22Rv1 (cell line): ENCODE measurements at regions not wholly inside any gene's neighbourhood (a gene's known extent, or its start where the extent isn't known, plus 50 kb on each side); places are given as distances from the start of the nearest gene placed in this dataset.
"Not testable (repeated sequence)": the region's sequence is repeated elsewhere in the genome, so short reads cannot be mapped to it uniquely, and the experiment has no call there.

Experiments used
- H3K27ac ChIP-seq: fragments of 450-650 bp; 2 replicates; pipeline ENCODE4 v1.5.1; 2017

DNA sequence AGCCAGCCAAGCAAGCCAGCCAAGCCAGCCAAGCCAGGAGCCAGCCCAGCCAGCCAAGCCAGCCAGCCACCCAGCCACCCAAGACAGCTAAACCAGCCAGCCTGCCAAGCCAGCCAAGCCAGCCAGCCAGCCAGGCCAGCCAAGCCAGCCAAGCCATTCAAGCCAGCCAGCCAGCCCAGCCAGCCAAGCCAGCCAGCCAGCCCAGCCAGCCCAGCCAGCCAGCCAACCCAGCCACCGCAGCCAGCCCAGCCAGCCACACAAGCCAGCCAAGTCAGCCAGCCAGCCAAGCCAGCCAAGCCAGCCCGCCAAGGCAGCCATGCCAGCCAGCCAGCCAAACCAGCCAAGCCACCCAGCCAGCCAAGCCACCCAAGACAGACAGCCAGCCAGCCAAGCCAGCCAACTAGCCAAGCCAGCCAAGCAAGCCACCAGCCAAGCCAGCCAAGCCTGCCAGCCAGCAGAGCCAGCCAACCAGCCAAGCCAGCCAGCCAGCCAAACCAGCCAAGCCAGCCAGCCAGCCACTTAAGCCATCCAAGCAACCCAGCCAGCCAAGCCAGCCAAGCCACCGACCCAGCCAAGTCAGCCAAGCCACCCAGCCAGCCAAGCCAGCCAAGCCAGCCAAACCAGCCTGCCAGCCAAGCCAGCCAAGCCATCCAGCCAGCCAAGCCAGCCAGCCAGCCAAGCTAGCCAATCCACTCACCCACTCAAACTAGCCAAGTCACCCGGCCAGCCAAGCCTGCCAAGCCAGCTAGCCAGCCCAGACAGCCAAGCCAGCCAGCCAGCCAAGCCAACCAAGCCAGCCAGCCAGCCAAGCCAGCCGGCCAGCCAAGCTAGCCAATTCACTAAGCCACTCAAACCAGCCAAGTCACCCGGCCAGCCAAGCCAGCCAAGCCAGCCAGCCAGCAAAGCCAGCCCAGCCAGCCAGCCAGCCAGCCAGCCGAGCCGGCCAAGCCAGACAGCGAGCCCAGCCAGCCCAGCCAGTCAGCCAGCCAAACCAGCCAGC, 328.8 kb upstream of the PLGLB2 start:
- H3K27ac ChIP-seq: not testable (repeated sequence)

DNA sequence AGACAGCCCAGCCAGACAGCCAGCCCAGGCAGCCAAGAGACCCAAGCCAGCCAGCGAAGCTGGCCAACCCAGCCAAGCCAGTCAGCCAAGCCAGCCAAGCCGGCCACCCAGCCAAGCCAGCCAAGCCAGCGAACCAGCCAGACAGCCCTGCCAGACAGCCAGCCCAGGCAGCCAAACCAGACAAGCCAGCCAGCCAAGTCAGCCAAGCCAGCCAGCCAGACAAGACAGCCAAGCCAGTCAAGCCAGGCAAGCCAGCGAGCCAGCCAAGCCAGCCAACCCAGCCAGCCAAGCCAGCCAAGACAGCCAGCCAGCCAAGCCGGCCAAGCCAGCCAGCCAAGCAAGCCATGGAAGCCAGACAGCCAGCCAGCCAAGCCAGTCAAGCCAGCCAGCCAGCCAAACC, 327.9 kb upstream of the PLGLB2 start:
- H3K27ac ChIP-seq: not testable (repeated sequence)

DNA sequence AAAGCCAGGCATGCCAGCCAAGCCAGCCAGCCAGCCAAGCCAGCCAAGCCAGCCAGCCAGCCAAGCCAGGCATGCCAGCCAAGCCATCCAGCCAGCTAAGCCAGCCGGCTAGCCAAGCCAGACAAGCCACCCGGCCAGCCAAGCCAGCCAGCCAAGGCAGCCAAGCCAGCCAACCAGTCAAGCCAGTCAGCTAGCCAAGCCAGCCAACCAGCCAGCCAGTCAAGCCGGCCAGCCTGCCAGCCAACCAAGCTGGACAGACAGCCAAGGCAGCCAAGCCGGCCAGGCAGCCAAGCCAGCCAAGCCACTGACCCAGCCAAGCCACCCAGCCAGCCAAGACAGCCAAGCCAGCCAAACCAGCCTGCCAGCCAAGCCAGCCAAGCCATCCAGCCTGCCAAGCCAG, 326.9 kb upstream of the PLGLB2 start:
- H3K27ac ChIP-seq: not testable (repeated sequence)

DNA sequence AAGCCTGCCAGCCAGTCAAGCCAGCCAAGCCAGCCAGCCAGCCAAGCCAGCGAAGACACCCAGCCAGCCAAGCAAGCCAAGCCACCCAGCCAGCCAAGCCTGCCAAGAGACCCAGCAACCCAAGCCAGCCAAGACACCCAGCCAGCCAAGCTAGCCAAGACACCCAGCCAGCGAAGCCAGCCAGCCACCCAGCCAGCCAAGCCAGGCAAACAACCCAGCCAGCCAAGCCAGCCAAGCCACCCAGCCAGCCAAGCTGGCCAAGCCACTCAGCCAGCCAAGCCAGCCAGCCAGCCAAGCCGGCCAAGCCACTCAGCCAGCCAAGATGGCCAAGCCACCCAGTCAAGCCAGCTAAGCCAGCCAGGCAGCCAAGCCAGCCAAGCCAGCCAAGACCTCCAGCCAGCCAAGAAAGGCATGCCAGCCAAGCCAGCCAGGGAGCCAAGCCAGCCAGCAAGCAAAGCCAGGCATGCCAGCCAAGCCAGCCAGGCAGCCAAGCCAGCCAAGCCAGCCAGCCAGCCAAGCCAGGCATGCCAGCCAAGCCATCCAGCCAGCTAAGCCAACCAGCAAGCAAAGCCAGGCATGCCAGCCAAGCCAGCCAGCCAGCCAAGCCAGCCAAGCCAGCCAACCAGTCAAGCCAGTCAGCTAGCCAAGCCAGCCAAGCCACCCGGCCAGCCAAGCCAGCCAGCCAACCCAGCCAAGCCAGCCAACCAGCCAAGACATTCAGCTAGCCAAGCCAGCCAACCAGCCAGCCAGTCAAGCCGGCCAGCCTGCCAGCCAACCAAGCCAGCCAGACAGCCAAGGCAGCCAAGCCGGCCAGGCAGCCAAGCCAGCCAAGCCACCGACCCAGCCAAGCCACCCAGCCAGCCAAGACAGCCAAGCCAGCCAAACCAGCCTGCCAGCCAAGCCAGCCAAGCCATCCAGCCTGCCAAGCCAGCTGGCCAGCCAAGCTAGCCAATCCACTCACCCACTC, 323.8 kb upstream of the PLGLB2 start:
- H3K27ac ChIP-seq: not testable (repeated sequence)

DNA sequence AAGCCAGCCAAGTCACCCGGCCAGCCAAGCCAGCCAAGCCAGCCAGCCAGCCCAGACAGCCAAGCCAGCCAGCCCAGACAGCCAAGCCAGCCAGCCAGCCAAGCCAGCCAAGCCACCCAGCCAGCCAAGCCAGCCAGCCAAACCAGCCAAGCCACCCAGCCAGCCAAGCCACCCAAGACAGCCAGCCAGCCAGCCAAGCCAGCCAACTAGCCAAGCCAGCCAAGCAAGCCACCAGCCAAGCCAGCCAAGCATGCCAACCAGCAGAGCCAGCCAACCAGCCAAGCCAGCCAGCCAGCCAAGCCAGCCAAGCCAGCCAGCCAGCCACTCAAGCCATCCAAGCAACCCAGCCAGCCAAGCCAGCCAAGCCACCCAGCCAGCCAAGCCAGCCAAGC, 323.1 kb upstream of the PLGLB2 start:
- H3K27ac ChIP-seq: not testable (repeated sequence)

DNA sequence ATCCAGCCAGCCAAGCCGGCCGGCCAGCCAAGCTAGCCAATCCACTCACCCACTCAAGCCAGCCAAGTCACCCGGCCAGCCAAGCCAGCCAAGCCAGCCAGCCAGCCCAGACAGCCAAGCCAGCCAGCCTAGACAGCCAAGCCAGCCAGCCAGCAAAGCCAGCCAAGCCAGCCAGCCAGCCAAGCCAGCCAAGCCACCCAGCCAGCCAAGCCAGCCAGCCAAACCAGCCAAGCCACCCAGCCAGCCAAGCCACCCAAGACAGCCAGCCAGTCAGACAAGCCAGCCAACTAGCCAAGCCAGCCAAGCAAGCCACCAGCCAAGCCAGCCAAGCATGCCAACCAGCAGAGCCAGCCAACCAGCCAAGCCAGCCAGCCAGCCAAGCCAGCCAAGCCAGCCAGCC, 322.7 kb upstream of the PLGLB2 start:
- not testable (repeated sequence) for H3K27ac ChIP-seq

DNA sequence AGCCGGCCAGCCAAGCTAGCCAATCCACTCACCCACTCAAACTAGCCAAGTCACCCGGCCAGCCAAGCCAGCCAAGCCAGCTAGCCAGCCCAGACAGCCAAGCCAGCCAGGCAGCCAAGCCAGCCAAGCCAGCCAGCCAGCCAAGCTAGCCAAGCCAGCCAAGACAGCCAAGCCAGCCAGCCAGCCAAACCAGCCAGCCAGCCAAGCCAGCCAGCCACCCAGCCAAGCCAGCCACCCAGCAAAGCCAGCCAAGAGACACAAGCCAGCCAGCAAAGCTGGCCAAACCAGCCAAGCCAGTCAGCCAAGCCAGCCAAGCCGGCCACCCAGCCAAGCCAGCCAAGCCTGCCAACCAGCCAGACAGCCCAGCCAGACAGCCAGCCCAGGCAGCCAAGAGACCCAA, 322.2 kb upstream of the PLGLB2 start:
- not testable (repeated sequence) for H3K27ac ChIP-seq

DNA sequence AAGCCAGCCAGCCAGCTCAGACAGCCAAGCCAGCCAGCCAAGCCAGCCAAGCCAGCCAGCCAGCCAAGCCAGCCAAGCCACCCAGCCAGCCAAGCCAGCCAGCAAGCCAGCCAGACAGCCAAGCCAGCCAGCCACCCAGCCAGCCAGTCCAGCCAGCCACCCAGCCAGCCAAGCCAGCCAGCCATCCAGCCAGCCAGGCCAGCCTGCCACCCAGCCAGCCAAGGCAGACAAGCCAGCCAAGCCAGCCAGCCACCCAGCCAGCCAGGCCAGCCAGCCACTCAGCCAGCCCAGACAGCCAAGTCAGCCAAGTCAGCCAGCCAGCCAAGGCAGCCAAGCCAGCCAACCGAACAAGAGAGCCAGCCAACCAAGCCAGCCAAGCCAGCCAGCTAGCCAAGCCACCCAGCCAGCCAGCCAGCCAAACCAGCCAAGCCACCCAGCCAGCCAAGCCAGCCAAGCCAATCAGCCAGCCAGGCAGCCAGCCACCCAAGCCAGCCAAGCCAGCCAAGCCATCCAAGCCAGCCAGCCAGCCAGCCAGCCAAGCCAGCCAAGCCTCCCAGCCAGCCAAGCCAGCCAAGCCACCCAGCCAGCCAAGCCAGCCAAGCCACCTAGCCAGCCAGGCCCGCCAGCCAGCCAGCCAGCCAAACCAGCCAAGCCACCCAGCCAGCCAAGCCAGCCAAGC, 319.3 kb upstream of the PLGLB2 start:
- not testable (repeated sequence) for H3K27ac ChIP-seq

DNA sequence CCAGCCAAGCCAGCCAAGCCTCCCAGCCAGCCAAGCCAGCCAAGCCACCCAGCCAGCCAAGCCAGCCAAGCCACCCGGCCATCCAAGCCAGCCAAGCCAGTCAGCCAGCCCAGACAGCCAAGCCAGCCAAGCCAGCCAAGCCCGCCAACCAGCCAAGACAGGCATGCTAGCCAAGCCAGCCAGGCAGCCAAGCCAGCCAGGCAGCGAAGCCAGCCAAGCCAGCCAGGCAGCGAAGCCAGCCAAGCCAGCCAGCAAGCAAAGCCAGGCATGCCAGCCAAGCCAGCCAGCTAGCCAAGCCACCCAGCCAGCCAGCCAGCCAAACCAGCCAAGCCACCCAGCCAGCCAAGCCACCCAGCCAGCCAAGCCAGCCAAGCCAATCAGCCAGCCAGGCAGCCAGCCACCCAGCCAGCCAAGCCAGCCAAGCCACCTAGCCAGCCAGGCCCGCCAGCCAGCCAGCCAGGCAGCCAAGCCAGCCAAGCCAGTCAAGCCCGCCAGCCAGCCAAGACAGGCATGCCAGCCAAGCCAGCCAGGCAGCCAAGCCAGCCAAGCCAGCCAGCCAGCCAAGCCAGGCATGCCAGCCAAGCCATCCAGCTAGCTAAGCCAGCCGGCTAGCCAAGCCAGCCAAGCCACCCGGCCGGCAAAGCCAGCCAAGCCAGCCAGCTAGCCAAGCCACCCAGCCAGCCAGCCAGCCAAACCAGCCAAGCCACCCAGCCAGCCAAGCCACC, 318.5 kb upstream of the PLGLB2 start:
- H3K27ac ChIP-seq: not testable (repeated sequence)

DNA sequence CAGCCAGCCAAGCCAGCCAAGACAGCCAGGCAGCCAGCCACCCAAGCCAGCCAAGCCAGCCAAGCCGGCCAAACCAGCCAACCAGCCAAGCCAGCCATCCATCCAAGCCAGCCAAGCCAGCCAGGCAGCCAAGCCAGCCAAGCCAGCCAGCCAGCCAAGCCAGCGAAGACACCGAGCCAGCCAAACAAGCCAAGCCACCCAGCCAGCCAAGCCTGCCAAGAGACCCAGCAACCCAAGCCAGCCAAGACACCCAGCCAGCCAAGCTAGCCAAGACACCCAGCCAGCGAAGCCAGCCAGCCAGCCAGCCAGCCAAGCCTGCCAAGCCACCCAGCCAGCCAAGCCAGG, 318.0 kb upstream of the PLGLB2 start:
- H3K27ac ChIP-seq: not testable (repeated sequence)

DNA sequence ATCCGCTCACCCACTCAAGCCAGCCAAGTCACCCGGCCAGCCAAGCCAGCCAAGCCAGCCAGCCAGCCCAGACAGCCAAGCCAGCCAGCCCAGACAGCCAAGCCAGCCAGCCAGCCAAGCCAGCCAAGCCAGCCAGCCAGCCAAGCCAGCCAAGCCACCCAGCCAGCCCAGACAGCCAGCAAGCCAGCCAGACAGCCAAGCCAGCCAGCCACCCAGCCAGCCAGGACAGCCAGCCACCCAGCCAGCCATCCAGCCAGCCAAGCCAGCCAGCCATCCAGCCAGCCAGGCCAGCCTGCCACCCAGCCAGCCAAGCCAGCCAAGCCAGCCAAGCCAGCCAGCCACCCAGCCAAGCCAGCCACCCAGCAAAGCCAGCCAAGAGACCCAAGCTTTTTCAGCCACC, 316.8 kb upstream of the PLGLB2 start:
- H3K27ac ChIP-seq: not testable (repeated sequence)

DNA sequence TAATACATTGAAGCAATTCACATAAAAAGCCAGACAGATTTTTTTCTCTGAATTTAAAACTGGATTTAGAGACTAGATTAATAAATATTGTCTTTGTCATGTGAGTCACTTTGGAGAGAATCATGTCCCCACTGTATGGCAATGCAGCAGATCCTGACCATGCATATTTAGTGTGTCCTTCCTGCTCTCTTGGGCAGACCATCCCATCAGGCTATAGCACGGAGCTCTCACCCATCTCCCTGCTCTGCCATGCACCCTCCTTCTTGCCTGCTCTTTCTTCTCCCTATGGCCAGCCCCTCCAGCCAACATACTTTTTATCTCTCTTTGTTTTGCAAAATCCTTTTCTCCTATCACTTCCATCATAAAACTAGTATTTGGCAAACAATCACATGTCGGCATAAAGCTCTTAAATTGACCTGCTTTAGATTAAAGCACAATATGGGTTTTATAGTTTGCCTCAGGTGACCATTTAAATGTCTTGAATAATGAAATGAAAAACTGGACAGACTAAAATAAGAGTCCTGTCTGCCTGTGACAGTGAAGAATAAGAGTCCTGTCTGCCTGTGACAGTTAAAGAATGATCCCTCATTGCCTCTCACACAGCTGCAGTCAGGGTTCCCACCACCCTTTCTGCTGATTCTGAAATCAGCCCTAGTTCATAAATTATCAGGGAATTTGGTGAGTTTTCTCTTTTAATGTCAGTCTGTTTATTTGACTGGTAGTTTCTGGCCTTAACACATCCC, 315.0 kb upstream of the PLGLB2 start:
- H3K27ac ChIP-seq: not testable (repeated sequence)

DNA sequence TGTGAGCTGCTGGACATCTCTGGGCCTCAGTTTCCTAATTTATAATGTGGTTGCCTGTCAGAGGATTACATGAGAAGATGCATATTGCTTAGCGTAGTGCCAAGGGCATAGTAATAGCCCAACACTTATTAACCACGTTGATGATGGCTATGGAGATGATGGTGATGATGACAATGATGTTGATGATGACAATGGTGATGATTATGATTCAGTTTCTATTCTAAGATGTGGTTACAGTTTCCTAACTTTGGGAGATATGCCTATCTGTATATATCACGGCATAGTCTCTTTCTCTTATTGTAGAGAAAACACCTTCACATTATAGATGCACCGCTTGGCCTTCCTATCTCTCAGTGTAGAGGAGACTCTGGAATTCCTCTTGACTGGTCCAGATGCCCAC, 311.9 kb upstream of the PLGLB2 start:
- H3K27ac ChIP-seq: not testable (repeated sequence)

DNA sequence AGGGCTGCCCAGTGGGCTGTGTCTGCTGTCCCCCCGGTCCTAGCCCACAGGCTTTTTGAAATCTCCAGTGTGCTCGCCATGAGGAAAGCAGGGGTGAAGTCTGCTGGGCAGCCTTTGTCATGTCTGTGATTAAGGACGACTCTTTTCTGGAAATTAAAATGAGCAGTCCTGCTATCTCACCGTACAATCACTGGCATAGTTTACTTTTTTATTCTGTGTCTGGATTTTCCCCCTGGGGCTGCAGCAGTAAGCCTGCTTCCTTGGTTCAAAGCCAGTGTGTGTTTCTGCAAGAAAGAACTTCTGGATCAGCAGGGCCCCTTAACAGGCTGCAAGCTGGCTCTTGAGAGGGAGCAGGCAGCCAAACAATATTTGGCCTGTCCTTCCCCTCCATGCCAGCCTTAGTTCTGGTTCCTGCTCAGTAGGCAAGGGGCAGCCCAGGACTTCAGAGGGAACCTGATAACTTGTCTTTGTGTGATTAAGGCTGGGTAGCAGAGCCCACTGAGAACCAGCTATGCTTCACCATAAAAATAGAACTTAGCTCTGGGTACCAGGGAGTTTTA, 310.1 kb upstream of the PLGLB2 start:
- not testable (repeated sequence) for H3K27ac ChIP-seq

DNA sequence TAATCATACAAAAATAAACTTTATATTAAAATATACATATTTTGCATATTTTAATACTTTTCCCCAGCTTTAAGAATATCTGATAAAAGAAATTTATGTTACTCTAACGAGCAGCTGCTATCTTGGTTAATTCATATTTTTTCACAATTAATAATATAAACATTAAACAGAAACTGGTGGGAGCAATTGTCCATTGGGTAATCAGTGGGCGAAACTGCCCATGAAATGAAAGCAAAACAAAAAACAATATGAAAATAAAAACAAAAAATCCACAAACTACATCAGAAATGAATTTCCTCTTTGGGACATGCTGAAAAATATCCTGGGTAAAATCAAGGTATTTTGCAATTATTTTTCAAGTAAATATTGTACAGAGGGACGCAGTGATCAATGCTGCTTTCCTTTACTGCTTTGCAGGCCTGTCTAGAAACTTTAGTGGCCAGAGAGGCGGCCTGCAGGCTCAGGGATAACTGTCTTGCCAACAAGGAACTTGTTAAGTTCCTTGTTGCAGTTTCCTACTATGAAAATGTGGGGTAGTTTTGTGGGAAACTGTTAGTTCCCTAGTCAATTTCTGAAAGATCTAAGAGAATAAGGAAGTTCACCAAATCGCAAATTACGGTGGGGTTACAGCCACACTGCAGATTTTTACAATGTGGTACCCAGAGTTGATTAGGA, 309.0 kb upstream of the PLGLB2 start:
- H3K27ac ChIP-seq: not testable (repeated sequence)

DNA sequence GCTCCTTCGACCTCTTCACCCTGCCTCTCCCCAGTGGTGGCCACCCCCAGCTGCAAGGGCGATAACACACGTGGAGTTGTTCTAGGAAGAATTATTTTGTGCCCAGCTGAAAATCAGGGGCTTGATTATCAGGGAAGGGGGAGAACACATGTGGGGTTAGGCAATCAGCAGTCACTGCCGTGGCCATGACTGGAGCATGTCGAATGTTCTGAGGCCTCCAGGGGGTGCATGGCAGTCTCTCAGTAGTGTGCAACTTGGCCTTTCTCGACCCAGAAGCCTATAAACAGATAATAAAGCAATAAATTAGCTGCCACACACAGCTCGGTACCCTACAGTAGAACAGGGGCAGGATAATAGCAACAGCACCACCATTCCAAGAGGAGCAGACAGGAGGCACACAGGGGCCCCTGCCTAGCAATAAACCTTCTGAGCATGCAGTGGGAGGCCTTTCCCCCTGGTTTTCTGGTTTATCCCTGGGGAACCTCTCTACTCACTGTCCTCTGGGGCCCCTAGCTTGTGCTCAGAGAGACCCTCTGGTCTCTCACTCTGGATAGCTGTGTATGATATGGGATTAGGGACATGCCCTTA, 308.2 kb upstream of the PLGLB2 start:
- not testable (repeated sequence) for H3K27ac ChIP-seq

DNA sequence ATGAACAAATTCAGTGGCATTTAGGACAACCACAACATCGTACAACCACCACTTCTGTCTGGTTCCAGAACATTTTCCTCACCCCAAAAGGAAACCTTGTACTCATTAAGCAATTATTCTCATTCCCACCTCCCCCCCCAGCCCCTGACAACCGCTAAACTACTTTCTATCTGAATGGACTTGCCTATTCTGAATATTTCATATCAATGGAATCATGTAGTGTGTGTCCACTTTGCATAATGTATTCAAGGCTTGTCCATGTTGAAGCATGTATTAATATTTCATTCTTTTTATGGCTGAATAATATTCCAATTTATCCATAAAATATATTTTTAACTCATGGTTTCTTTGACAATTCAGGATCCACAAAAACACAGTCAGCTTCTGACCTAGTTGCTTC, 307.2 kb upstream of the PLGLB2 start:
- not testable (repeated sequence) for H3K27ac ChIP-seq

DNA sequence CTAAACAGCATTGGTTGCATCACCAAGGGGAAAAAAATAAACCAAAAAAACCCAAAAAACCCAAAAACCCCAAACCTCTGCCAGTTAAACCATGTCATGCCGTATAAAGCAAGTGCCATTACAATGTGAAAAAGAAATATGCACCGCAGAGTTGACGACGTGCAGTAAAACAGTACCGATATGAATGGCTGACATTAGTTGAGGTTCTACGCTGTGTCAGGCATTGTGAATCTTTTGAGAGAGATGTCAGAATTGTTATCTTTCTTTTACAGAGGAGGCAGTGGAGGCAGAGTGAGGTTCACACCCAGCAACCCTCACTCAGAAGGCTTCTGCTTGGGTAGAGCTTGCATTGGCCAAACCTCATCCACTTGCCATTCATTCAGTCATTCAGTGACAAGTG, 306.5 kb upstream of the PLGLB2 start:
- H3K27ac ChIP-seq: not testable (repeated sequence)

DNA sequence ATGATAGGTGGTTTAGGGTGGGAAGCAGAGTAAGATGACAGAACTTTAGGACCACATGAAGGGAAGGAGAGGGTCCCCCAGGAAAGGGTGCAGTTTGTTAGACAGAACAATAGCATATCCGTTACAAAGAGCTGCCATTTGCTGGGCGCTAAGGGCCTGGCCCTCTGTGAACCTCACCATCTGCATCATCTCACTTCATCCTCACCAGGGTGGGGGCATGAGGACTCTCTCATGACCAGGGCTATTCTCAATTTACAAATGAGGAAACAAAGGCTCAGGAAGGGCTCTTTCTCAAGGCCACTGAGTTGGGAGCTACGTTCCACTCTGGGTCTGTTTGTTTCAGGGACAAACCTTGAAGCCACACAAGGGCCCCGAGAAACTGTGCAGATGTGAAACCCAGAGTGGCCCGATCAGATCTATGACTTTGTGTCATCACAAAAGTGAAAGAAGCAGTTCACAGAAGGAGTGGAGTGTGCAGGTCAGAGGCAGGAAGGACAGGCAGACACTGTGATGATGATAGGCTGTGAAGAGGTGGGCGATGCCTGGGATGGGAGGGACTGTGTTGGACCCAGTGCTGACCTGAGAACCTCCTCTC, 304.8 kb upstream of the PLGLB2 start:
- H3K27ac ChIP-seq: not testable (repeated sequence)
